ENCODE measurements at regions not wholly inside any gene's neighbourhood (a gene's known extent, or its start where the extent isn't known, plus 50 kb on each side); places are given as distances from the start of the nearest gene placed in this dataset.

GRCh38 chr10:8173243-8173865 is 118.9 kb downstream of the GATA3 start:
- H3K4me1 ChIP-seq (ENCODE audit: control insufficient read depth, extremely low read depth, insufficient read depth, low read length): no peaks in the 10 kb centered on the region
- FAIRE-seq (no peak), DNase-seq (ENCODE audit: low read depth, low spot score) (no peak)
- no peaks in the 10 kb centered on the region for H3K36me3 ChIP-seq (ENCODE audit: control insufficient read depth in 2 of 2, extremely low read depth in 1 of 2, insufficient read depth in 2 of 2, low read length in 2 of 2)
- H2AFZ ChIP-seq (ENCODE audit: low read depth, low read length): no peak overlapping the region
- no peaks in the 10 kb centered on the region for H4K20me1 ChIP-seq (replicated peaks; ENCODE audit: control insufficient read depth, extremely low read depth, insufficient read depth, low read length)
- no peaks in the 10 kb centered on the region for H3K9me3 ChIP-seq (replicated peaks; ENCODE audit: control insufficient read depth, insufficient read depth, low read length)
- H3K4me2 ChIP-seq (ENCODE audit: insufficient read depth, low read length): no peak overlapping the region
- ChIA-PET CTCF (no interaction called here), POLR2A (no interaction called here)
- H3K79me2 ChIP-seq (ENCODE audit: control insufficient read depth, insufficient read depth, low read length): no peaks in the 10 kb centered on the region
- no peak overlapping the region for H3K9ac ChIP-seq (replicated peaks; ENCODE audit: extremely low read depth, insufficient read depth, low read length)
- intact Hi-C loops (cut with micrococcal nuclease): no loop called here
- H3K9me1 ChIP-seq (replicated peaks; ENCODE audit: control insufficient read depth, extremely low read depth, insufficient read depth, low read length): no peaks in the 10 kb centered on the region
- H3K27ac ChIP-seq (ENCODE audit: insufficient read depth, low read depth, low read length): no peak overlapping the region
- BruUV-seq (replicated peaks): no TSS peak
- H3K4me3 ChIP-seq (replicated peaks in 1 of 3; ENCODE audit: insufficient read depth in 1 of 3, low read depth in 1 of 3, low read length in 3 of 3): no peak overlapping the region
- no peaks in the 10 kb centered on the region for H3K27me3 ChIP-seq (ENCODE audit: control insufficient read depth in 2 of 2, insufficient read depth in 2 of 2, low read length in 2 of 2)
- dilution Hi-C loops (cut with MboI; ENCODE audit: extremely low pct_ligation_motif_present, low sequenced_read_pairs): no loop called here
- TF ChIP-seq POLR2AphosphoS5 (IDR thresholded peaks at IDR 0.05; ENCODE audit: insufficient read depth, low read depth, low read length) (no peak), GATA2 (IDR thresholded peaks at IDR 0.05; ENCODE audit: insufficient read depth, insufficient read length, low read depth, low read length) (no peak), JUN (IDR thresholded peaks at IDR 0.05; ENCODE audit: borderline replicate concordance, insufficient read depth, insufficient read length, low read depth) (no peak), POLR2A (IDR thresholded peaks at IDR 0.05; ENCODE audit: low read depth, low read length) (no peak), MYC (IDR thresholded peaks at IDR 0.05; ENCODE audit: low read depth, low read length) (no peak), MAX (IDR thresholded peaks at IDR 0.05; ENCODE audit: insufficient read depth, insufficient read length) (no peak), EZH2 (IDR thresholded peaks at IDR 0.05; ENCODE audit: borderline replicate concordance, low read depth, low read length, severe bottlenecking) (no peak), FOS (IDR thresholded peaks at IDR 0.05; ENCODE audit: borderline replicate concordance, insufficient read depth, low read length) (no peak)
- TF ChIP-seq, protein P1, sequence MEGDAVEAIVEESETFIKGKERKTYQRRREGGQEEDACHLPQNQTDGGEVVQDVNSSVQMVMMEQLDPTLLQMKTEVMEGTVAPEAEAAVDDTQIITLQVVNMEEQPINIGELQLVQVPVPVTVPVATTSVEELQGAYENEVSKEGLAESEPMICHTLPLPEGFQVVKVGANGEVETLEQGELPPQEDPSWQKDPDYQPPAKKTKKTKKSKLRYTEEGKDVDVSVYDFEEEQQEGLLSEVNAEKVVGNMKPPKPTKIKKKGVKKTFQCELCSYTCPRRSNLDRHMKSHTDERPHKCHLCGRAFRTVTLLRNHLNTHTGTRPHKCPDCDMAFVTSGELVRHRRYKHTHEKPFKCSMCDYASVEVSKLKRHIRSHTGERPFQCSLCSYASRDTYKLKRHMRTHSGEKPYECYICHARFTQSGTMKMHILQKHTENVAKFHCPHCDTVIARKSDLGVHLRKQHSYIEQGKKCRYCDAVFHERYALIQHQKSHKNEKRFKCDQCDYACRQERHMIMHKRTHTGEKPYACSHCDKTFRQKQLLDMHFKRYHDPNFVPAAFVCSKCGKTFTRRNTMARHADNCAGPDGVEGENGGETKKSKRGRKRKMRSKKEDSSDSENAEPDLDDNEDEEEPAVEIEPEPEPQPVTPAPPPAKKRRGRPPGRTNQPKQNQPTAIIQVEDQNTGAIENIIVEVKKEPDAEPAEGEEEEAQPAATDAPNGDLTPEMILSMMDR (IDR thresholded peaks at IDR 0.05; ENCODE audit: extremely low read depth in 1 of 2, insufficient read depth in 1 of 2, low read depth in 1 of 2, low read length in 2 of 2): no peak

Measured in endothelial cell of umbilical vein (primary cell).